ENCODE measurements at regions not wholly inside any gene's neighbourhood (a gene's known extent, or its start where the extent isn't known, plus 50 kb on each side); places are given as distances from the start of the nearest gene placed in this dataset.
"Not testable (repeated sequence)": the region's sequence is repeated elsewhere in the genome, so short reads cannot be mapped to it uniquely, and the experiment has no call there.

DNA sequence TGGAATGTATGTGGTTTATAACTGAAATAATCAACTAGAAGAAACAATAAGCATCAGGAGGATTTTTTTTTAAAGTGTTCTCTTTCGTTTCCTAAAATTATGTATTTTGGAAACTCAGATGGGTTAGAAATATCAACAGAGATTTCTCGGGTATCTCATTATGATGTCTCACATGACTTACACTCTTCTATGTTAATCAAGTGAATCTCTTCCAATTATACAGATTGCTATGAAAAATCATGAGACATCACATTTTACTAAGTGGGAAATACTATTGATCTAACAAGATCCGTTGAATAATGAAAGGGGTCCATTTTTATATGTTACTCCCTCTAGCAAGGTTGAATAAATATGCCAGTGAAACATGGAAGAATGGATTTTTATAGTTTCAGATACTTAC lies 54.7 kb upstream of the NRIP1 start:
- no peak for DNase-seq (ENCODE audit: low spot score)

DNA sequence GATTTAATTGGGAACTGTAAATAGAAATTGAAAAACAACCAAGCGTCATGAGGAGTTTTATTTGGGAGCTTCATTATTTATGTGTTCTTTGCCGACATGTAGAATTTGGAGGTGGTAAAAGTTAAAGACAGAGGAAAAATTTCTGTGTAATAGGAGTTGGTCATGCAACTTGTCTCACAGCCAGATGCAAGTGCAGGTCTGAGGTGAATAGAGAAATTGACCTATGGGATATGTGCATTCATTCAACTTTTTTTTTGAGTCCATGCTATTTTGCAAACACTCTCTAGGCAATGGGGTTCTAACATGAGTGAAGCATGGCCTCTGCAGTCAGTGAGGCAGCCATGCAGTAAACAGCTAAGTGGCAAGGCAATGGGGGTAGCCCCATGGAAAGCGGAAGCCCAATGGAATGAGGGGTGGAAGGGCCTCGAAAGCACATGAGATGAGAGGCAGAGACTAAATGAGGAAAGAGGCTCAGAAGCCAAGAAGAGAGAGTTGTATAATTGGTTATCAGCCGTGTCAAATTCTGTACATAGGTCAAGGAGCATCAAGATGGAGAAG lies 56.4 kb upstream of the NRIP1 start:
- no peak for DNase-seq (ENCODE audit: low spot score)

DNA sequence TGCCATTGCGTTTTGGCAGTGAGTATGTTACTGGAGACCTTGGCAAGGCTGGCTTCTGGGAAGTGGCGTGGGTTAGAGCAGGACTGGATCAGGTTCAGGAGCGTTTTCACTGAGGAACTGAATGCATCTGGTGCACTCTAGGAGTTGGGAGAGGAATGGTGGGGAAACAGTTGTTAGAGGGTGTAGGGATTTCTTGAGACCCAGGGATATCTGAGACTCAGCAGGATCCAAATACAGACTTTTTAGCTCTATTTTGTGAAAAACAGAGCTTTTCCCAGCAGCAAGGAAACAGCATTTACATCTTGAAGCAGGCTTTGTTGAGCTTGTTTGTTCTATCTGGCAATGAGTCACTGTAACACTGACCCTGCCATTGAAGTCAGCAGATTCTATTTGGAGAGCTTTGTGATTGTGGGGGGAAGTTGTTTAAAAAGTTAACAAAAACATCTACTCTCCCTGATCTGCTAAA lies 56.9 kb upstream of the NRIP1 start:
- DNase-seq (ENCODE audit: low spot score): no peak

DNA sequence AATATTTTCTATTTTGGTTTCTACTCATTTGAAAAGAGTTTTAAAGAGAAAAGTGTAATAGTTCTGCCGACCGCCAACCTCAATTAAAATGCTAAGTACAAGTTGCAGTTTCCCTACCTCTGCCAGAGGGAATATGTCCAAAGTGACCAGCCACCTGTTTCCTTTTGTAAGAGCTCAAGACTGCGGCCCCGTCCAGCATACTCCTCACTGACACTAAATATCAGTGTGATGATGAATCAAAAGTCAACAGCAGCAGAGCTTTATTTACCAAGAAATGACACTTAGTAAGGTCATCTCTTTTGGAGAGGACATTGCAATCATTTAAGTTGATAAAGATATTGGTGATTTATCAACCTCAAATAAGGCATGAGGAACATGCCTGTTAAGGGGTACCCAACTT lies 57.4 kb upstream of the NRIP1 start:
- no peak for DNase-seq (ENCODE audit: low spot score)

DNA sequence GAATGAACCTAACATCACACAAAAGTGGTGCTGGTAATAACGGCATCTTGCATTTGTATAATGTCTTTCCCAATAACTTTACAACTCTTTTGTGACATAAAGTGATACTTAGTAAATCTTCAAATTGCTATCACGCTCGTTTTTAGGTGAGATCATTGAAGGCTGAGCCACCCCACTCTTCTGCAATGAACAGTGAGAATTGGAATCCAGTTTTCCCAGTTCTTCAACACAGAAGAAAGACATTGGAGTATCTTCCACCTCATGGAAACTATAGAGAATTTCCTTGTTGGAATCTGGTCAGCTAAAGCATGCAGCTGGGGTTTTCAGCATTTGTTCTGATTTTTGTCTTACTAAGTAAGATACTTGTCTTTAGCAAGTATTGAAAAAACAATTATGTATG lies 59.9 kb upstream of the NRIP1 start:
- DNase-seq (ENCODE audit: low spot score): no peak

DNA sequence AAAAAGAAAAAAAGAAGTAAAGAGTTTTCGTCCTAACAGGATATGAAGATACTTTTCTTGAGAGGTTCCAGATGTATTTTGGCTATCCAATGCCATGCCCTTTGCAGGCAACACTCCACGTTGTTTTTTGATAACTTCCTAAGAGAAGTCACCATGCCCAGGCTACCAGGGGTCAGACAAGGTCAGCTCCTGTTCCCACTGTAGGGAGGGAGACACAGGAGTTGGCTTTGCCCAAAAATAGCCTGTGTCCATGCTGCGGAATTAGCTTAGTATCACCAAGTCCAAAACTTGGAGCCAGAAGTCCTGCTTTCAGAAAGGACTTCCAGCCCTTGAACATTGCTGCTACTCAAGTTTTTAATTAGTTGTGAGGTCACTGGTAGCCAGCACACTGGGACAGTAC lies 62.1 kb upstream of the NRIP1 start:
- no peak for DNase-seq (ENCODE audit: low spot score)

DNA sequence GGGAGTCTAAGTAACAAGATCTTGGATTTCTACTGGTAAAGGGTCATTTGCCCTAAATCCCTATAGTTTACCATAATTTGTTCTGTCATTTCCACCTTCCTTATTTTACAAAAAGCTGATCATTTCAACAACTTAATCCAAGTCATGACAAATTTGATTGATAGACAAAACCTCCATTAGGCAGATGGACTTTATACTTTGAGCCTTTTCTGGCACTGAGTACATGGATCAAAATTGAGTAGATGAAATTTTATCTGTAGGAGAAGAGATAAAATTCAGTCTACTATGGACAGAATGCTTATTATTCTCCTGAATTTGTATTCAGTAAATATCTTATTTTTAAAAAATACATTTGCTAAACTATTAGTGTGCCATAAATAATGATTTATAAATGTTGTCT lies 62.6 kb upstream of the NRIP1 start:
- DNase-seq (ENCODE audit: low spot score): no peak

DNA sequence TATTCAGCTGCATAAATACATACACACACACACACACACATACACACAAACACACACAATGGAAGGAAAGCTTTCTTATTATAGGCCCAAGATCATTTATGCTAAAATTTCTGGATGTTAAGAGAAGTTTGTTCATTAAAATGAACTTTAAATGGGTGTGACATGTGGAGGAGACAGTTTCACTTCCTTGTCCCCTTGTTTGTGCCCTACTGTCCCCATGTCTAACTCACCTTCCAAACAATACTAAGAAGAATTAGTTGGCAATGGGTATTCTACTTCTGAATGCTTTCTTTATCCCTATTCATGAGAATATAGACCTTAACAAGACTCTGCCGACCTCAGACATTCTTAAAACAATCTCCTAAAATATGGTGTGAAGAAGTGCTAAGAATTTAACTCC lies 63.5 kb upstream of the NRIP1 start:
- DNase-seq (ENCODE audit: low spot score): no peak

GRCh38 chr21:15128714-15129113 lies 63.9 kb upstream of the NRIP1 start:
- not testable (repeated sequence) for DNase-seq (ENCODE audit: low spot score)

DNA sequence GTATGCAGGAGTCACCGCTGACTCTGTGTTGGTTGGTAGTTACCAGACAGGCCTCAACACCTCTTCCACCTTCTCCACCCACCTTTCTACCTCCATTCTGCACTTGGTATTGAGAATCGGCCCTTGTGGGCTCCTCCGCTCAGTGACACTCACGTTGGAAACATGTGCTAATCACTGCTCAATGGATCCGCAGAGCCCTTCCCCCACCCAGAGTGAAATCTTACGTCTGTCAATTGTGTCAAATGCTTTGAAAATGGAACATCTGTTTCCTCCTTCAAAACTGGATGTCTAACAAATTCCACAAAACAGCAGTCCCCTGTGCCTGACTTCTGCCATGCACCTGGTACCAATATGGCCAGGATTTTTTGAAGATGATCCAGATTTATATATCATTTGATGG lies 65.5 kb upstream of the NRIP1 start:
- no peak for DNase-seq (ENCODE audit: low spot score)

GRCh38 chr21:15130751-15131150 lies 66.0 kb upstream of the NRIP1 start:
- no peak for DNase-seq (ENCODE audit: low spot score)

GRCh38 chr21:15132781-15133180 lies 68.0 kb upstream of the NRIP1 start:
- no peak for DNase-seq (ENCODE audit: low spot score)

DNA sequence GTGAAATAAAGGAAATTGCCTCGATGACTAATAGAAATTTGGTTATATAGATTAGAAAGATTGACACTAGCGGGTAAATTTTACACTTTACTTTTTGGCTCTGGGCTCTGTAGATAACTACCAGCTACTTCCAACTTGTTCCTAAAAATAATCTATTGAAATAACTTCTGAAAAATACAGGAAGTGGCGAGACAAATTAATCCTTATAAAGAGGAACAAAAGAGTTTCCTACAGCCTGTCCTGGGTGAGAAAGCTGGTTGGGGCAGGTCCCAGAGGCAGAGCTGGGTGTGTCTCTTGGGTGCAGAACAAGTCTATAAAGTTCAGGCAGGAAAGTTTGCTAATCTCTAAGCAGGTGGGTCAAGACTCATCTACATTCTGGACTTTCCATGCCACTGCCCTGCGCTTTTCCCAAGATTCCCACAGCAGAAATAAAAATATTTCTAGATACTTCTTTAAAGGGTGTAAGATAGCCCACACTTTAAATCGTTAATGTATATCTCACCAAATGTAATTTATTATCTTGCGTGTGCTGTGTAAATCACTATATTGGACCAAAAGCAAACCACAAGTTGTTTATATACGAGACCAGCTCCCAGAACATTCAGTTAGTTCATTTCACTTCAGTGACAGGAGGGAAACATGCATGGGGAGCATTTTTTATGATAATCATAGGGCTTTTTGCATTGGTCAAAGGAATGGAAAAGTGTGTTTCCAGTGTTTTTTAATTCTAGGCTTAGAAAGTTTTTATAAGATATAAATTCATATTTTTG lies 70.1 kb upstream of the NRIP1 start:
- DNase-seq (ENCODE audit: low spot score): no peak

GRCh38 chr21:15135867-15136629 lies 71.2 kb upstream of the NRIP1 start:
- no peak for DNase-seq (ENCODE audit: low spot score)

- DNase-seq (ENCODE audit: low spot score): no peak
Measured at GRCh38 chr21:15138490-15138889, 73.7 kb upstream of the NRIP1 start.

- no peak for DNase-seq (ENCODE audit: low spot score)
Measured at GRCh38 chr21:15139898-15140297, 75.1 kb upstream of the NRIP1 start.

DNA sequence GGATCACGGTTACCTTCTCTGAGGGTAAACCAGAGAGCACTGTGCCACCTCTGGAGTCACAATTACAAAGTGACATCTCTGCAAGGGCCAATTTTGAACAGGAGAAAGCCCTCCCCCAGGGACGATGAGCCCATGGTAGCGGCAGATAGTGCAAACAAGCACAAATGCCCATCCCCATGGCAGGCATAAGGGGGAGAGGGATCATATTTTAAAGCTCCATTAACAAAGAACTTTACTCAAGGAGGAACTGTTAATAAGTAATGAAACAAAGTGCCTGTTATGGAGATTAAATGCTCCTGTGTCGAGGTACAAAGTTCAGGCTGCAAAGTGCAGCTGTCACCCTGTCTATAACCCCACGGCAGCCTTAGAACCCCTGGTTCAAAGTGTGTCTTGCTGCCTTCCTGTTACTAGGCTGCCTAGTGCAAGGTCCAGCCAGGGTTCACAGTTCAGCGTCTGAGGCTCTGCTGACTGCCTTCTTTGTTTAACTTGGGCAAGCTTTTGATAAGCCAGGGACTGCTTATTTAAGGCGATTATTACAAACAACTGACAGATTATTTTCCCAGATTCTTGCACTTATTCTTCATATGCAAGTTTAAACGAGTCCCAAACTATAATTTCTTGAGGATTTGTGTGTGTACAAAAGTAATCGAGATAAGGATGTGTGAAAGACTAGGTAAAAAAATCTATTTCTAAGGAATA lies 75.7 kb upstream of the NRIP1 start:
- DNase-seq (ENCODE audit: low spot score): peak; percentile 83

DNA sequence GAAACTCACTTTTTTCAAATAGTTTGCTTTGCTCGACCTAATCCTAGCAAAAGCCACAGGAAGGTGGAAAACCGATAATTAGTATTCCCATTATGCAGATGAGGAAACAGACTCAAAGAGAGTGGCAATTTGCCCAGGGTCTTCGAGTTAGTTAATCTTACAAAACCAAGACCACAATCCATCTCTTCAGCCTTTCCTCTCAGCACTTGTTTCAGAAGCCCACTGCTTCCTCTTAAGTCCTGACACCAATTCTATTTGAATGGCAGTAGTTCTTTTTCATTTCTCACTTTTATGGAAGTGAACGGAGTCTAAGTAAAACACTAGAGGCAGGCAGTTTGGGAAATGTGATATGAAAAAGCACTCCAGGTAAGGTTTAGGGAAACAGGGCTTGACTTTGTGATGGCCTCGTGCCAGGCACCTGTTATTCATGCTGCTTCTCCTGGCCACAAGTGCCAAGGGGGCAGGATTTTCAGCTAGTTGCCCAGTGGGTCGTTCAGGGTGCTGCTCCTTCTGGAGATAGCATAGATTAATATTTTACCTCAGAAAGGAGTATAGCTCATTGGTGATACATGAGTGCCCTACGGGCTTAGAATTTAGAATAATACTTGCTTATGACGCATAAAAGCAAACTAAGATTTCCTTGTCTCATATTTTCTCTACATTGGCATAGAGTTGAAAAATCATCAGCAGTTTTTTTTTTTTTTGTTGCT lies 76.6 kb upstream of the NRIP1 start:
- no peak for DNase-seq (ENCODE audit: low spot score)

DNA sequence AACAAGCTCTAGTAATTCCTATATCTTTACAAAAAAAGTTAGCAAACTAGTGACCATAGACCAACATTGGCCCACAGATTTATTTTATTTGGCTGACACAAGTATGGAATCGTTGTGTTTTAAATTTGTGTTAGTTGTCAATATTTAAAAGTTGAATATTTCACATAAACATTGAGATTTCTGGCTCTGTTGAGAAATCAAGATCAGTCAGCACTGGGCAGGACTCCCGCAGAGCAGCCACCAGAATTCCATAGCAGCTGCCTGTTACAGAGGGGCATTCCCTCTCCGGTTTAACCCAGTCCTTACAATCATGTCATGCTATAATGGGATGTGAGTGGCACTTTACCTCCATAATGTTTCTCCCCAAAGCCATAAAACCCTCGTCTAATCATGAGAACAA lies 79.2 kb upstream of the NRIP1 start:
- no peak for DNase-seq (ENCODE audit: low spot score)

DNA sequence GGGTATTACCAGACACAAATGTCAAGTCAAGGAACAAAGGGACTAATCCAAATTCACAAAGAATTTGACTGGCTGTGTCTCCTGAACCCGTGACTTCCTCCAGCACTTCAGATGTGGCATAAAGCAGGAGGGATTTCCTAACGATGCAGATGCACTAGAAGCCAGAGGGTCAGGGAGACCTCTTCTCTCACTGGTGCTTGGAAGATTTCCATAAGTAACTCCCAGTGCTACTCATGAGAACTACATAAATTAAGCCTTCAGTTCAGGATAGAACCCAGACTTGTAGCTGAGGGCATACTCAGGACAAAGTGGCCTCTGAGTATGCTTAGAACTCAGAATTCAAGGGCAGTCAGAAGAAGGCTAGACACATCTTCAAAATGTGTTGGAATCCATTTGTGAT lies 83.6 kb upstream of the NRIP1 start:
- no peak for DNase-seq (ENCODE audit: low spot score)

- DNase-seq (ENCODE audit: low spot score): peak; percentile 20
Measured at GRCh38 chr21:15149600-15150224, 84.9 kb upstream of the NRIP1 start.
